ENCODE measurements at regions not wholly inside any gene's neighbourhood (a gene's known extent, or its start where the extent isn't known, plus 50 kb on each side); places are given as distances from the start of the nearest gene placed in this dataset.
"Not testable (repeated sequence)": the region's sequence is repeated elsewhere in the genome, so short reads cannot be mapped to it uniquely, and the experiment has no call there.

GRCh38 chr10:57336865-57337264 lies 930.8 kb downstream of the IPMK start:
- H3K4me3 ChIP-seq (ENCODE audit: low read depth, low read length): no peak overlapping the region
- TF ChIP-seq CTCF (IDR thresholded peaks at IDR 0.05; ENCODE audit: low read depth, low read length): no peak

- TF ChIP-seq CTCF (IDR thresholded peaks at IDR 0.05; ENCODE audit: low read depth, low read length): no peak
- H3K4me3 ChIP-seq (ENCODE audit: low read depth, low read length): no peak overlapping the region
Observed at GRCh38 chr10:57336341-57336740, 931.4 kb downstream of the IPMK start.

- TF ChIP-seq CTCF (IDR thresholded peaks at IDR 0.05; ENCODE audit: low read depth, low read length): no peak
- no peak overlapping the region for H3K4me3 ChIP-seq (ENCODE audit: low read depth, low read length)
Observed at GRCh38 chr10:57334523-57334922, 933.2 kb downstream of the IPMK start.

- no peak overlapping the region for H3K4me3 ChIP-seq (ENCODE audit: low read depth, low read length)
- no peak for TF ChIP-seq CTCF (IDR thresholded peaks at IDR 0.05; ENCODE audit: low read depth, low read length)
Observed at GRCh38 chr10:57333880-57334279, 933.8 kb downstream of the IPMK start.

- not testable (repeated sequence) for H3K4me3 ChIP-seq (ENCODE audit: low read depth, low read length)
Observed at GRCh38 chr10:57321400-57321854, 946.3 kb downstream of the IPMK start.

- no peak overlapping the region for H3K4me3 ChIP-seq (ENCODE audit: low read depth, low read length)
- no peak for TF ChIP-seq CTCF (IDR thresholded peaks at IDR 0.05; ENCODE audit: low read depth, low read length)
Observed at GRCh38 chr10:57320416-57320815, 947.3 kb downstream of the IPMK start.

GRCh38 chr10:57314046-57314445 lies 953.0 kb upstream of the ZWINT start:
- H3K4me3 ChIP-seq (ENCODE audit: low read depth, low read length): no peak overlapping the region
- no peak for TF ChIP-seq CTCF (IDR thresholded peaks at IDR 0.05; ENCODE audit: low read depth, low read length)

GRCh38 chr10:57303566-57303965 lies 942.5 kb upstream of the ZWINT start:
- no peak for TF ChIP-seq CTCF (IDR thresholded peaks at IDR 0.05; ENCODE audit: low read depth, low read length)
- H3K4me3 ChIP-seq (ENCODE audit: low read depth, low read length): no peak overlapping the region
